SIG-M5 (cell line): ENCODE measurements at regions not wholly inside any gene's neighbourhood (a gene's known extent, or its start where the extent isn't known, plus 50 kb on each side); places are given as distances from the start of the nearest gene placed in this dataset.
"Not testable (repeated sequence)": the region's sequence is repeated elsewhere in the genome, so short reads cannot be mapped to it uniquely, and the experiment has no call there.

Experiments used
- DNase-seq: peaks from one replicate; lab custom pipeline; 2025; lab: John Stamatoyannopoulos, UW

GRCh38 chr2:217366966-217367365, 507.1 kb upstream of the TNP1 start:
- DNase-seq, result no peak

GRCh38 chr2:217366266-217366895, 506.5 kb upstream of the TNP1 start:
- DNase-seq, result no peak

GRCh38 chr2:217365656-217366055, 505.8 kb upstream of the TNP1 start:
- no peak for DNase-seq

GRCh38 chr2:217364224-217364623, 504.4 kb upstream of the TNP1 start:
- no peak for DNase-seq

GRCh38 chr2:217363470-217363869, 503.6 kb upstream of the TNP1 start:
- DNase-seq, result no peak

- DNase-seq, result no peak
Observed at GRCh38 chr2:217362710-217363109, 502.8 kb upstream of the TNP1 start.

GRCh38 chr2:217362286-217362685, 502.4 kb upstream of the TNP1 start:
- DNase-seq, result no peak

- no peak for DNase-seq
Observed at GRCh38 chr2:217361483-217361880, 501.6 kb upstream of the TNP1 start.

GRCh38 chr2:217360781-217361482, 501.1 kb upstream of the TNP1 start:
- no peak for DNase-seq

- no peak for DNase-seq
Observed at GRCh38 chr2:217360111-217360510, 500.2 kb upstream of the TNP1 start.

- DNase-seq, result no peak
Observed at GRCh38 chr2:217357886-217358620, 498.2 kb upstream of the TNP1 start.

GRCh38 chr2:217356781-217357180, 496.9 kb upstream of the TNP1 start:
- no peak for DNase-seq

GRCh38 chr2:217356142-217356541, 496.3 kb upstream of the TNP1 start:
- DNase-seq, result no peak

- DNase-seq, result no peak
Observed at GRCh38 chr2:217353591-217353990, 493.7 kb upstream of the TNP1 start.

GRCh38 chr2:217351378-217351777, 491.5 kb upstream of the TNP1 start:
- DNase-seq, result no peak

- DNase-seq, result no peak
Observed at GRCh38 chr2:217349251-217349650, 489.4 kb upstream of the TNP1 start.

- DNase-seq, result not testable (repeated sequence)
Observed at GRCh38 chr2:217347630-217348029, 487.8 kb upstream of the TNP1 start.

GRCh38 chr2:217346043-217346442, 486.2 kb upstream of the TNP1 start:
- not testable (repeated sequence) for DNase-seq

GRCh38 chr2:217340899-217341298, 481.0 kb upstream of the TNP1 start:
- no peak for DNase-seq

- DNase-seq, result no peak
Observed at GRCh38 chr2:217340176-217340575, 480.3 kb upstream of the TNP1 start.

- DNase-seq, result no peak
Observed at GRCh38 chr2:217339753-217340152, 479.9 kb upstream of the TNP1 start.

GRCh38 chr2:217338306-217338916, 478.5 kb upstream of the TNP1 start:
- DNase-seq, result no peak

GRCh38 chr2:217337771-217338170, 477.9 kb upstream of the TNP1 start:
- no peak for DNase-seq
